ENCODE measurements at regions not wholly inside any gene's neighbourhood (a gene's known extent, or its start where the extent isn't known, plus 50 kb on each side); places are given as distances from the start of the nearest gene placed in this dataset.

DNA sequence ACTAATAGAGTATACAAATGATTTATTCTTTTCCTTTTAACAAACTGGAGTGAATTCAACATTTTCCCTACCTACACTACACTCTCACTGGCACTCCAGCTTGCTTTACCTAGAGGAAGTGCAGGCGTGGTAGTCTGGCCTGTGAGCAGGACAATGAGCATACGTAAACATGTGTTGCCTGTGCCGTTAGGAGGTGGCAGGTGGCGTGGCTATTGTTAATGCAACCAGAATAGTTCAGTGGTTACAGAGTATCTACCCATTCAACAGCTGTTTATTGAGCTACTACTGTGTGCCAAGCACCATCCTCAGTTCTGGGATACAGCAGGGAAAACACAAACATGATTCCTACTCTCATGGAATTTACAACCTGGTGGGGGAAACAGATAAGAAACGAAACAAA is 299.7 kb upstream of the KAZN start:
- DNase-seq (ENCODE audit: low read depth), result no peak
- H3K4me3 ChIP-seq (ENCODE audit: low read length), result no peak overlapping the region
- TF ChIP-seq, protein P1, sequence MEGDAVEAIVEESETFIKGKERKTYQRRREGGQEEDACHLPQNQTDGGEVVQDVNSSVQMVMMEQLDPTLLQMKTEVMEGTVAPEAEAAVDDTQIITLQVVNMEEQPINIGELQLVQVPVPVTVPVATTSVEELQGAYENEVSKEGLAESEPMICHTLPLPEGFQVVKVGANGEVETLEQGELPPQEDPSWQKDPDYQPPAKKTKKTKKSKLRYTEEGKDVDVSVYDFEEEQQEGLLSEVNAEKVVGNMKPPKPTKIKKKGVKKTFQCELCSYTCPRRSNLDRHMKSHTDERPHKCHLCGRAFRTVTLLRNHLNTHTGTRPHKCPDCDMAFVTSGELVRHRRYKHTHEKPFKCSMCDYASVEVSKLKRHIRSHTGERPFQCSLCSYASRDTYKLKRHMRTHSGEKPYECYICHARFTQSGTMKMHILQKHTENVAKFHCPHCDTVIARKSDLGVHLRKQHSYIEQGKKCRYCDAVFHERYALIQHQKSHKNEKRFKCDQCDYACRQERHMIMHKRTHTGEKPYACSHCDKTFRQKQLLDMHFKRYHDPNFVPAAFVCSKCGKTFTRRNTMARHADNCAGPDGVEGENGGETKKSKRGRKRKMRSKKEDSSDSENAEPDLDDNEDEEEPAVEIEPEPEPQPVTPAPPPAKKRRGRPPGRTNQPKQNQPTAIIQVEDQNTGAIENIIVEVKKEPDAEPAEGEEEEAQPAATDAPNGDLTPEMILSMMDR (IDR thresholded peaks at IDR 0.05; ENCODE audit: insufficient read depth, low read depth, low read length, missing control alignments), result no peak

DNA sequence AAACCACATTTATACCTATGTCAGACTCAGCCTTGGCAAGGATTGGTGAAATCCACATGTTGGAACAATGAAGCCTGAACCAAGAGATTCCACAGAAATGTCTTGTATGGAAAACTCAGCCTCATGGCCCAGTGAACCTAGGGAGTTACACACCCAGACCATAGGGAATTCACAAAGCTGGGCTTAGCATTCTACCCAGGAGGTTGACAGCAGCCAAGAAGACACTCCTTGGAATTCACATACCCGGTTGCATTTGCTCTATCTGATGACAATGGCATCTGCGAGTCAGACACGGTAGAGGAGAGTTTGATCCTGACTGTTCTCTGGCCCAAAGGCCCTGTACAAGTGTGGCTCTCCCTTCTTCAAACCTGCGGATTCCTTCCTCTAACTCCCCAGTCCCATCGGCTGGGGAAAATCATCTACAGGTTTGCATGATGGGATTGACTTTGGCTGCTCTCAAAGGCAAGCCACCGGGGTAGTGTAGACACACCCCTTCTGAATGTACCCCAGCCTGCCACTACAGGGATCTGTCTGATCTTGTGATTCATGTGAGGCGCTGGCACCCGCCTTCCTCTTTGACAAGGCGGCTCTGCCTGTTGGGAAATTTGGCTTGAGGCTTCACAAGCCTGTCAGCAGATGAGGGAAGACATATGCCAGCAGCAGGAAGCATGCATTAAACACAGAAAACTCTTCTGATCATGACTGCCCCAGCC is 297.3 kb upstream of the KAZN start:
- TF ChIP-seq, protein P1 (IDR thresholded peaks at IDR 0.05; ENCODE audit: insufficient read depth, low read depth, low read length, missing control alignments), result no peak
- peak; percentile 82 for DNase-seq (ENCODE audit: low read depth)
- H3K4me3 ChIP-seq (ENCODE audit: low read length), result no peak overlapping the region

DNA sequence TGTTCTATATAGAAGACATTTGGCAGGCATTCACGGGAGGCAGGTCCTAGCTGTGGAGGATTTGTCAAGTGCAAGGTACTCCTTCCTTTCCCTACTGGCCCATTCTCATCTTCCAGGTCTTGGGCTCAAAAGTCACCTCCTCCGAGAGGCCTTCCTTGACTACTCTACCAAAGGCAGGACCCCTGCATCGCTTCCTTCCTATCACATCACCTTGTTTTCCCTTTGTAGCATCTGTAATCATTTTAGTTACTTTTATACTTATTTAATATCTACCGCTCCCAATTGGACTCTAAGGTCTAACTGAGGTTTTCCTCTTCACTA is 296.8 kb upstream of the KAZN start:
- H3K4me3 ChIP-seq (ENCODE audit: low read length), result no peak overlapping the region
- TF ChIP-seq, protein P1 (IDR thresholded peaks at IDR 0.05; ENCODE audit: insufficient read depth, low read depth, low read length, missing control alignments), result no peak
- no peak for DNase-seq (ENCODE audit: low read depth)

DNA sequence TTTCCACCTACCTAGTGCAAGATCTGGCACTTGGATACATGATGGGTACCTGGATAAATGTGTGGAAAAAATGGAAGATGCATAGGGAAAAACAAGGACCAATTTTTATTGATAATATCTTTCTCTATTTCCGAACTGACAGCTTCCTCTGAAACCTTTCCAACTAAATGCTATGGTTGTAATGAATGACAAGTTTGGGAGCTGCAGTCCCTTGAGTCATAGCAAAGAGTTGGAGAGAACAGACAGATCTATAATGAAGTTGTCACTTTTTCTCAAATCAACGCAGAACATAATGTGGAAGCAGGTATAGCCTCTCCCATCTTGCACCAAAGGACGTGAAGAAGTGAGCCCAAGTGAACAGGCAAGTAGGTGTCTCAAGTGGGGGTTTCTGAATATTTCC is 296.5 kb upstream of the KAZN start:
- TF ChIP-seq, protein P1 (IDR thresholded peaks at IDR 0.05; ENCODE audit: insufficient read depth, low read depth, low read length, missing control alignments), result no peak
- no peak for DNase-seq (ENCODE audit: low read depth)
- no peak overlapping the region for H3K4me3 ChIP-seq (ENCODE audit: low read length)

DNA sequence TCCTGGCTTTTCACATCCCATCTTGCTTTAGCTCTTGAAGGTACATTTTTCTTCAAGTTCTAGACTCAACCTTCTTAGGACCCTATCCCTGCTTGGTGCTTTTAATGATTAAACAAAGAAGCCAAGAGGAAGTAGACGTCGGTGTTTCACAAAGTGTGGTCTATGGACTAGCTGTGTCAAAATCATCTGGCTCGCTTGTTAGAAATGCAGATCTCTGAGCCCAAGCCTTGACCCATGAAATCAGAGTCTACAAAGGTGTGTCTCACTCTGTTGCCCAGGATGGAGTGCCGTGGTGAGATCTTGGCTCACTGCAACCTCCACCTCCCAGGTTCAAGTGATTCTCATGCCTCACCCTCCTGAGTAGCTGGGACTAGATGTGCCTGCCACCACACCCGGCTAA is 295.5 kb upstream of the KAZN start:
- no peak overlapping the region for H3K4me3 ChIP-seq (ENCODE audit: low read length)
- DNase-seq (ENCODE audit: low read depth), result no peak
- TF ChIP-seq, protein P1 (IDR thresholded peaks at IDR 0.05; ENCODE audit: insufficient read depth, low read depth, low read length, missing control alignments), result no peak

DNA sequence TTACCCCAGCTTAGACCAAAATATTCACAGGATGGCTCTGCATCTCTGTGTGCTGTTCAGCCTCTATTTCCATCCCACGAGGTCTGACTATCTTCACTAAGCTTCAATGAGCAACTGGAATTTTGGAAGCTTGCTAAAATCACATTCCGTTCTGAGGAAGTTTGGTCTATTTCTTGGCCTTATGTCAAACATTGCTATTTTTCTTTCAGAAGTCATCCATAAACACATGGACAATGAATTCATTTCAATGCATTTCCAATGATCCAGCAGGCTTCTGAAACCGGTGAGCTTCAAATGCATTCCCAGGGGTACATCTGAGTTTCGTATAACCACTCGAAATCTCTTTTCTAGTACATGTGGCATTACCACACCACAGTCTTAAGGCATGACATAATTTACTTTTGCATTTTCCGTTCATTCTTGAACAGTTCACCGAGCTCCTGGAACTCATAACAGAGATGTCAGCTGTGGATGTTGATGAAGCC is 294.1 kb upstream of the KAZN start:
- no peak for DNase-seq (ENCODE audit: low read depth)
- TF ChIP-seq, protein P1 (IDR thresholded peaks at IDR 0.05; ENCODE audit: insufficient read depth, low read depth, low read length, missing control alignments), result no peak
- H3K4me3 ChIP-seq (ENCODE audit: low read length), result no peak overlapping the region

DNA sequence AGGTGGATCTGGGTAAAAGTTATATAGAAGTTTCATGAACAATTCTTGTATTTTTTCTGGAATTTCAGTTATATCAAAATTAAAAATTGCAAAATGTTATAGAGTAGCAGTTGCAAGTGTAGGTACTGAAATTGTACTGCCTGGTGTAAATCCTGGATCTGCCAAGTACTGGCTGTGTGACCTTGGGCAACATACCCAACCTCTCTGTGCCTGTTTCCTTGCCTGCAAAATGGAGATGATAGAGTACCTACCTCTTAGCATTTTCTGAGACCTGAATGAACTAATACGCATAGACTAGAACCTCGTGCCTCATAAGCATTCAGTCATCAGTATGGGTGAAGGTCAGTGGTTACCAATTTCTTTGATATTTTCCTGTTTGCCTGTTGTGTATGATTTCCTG is 290.0 kb upstream of the KAZN start:
- DNase-seq (ENCODE audit: low read depth), result no peak
- H3K4me3 ChIP-seq (ENCODE audit: low read length), result no peak overlapping the region
- TF ChIP-seq, protein P1 (IDR thresholded peaks at IDR 0.05; ENCODE audit: insufficient read depth, low read depth, low read length, missing control alignments), result no peak

Data from epithelial cell of esophagus (primary cell).